Stimulated activated CD4-positive, alpha-beta T cell treated with anti-CD3 and anti-CD28 coated beads, Interleukin-1b, Interleukin-23, amount 100 ng/mL, for 4 hours (primary cell): ENCODE measurements at regions not wholly inside any gene's neighbourhood (a gene's known extent, or its start where the extent isn't known, plus 50 kb on each side); places are given as distances from the start of the nearest gene placed in this dataset.
"Not testable (repeated sequence)": the region's sequence is repeated elsewhere in the genome, so short reads cannot be mapped to it uniquely, and the experiment has no call there.

Source experiments
- DNase-seq, 2 donors: peaks; one replicate each; pipeline ENCODE4 v3.0.0-alpha.2; 2020; ENCODE audit warnings: low read depth in 2 of 2

GRCh38 chrX:55142206-55142918 is 53.5 kb downstream of the PAGE2 start:
- no peak for DNase-seq

- no peak for DNase-seq
Observed at GRCh38 chrX:55142919-55143310, 54.1 kb downstream of the PAGE2 start.

GRCh38 chrX:55143621-55144020 is 54.8 kb downstream of the PAGE2 start:
- no peak for DNase-seq

GRCh38 chrX:55144697-55145096 is 55.9 kb downstream of the PAGE2 start:
- no peak for DNase-seq

- DNase-seq, result no peak
Observed at GRCh38 chrX:55149242-55149641, 60.4 kb downstream of the PAGE2 start.

GRCh38 chrX:55151199-55151598 is 62.4 kb downstream of the PAGE2 start:
- no peak for DNase-seq

- DNase-seq, result no peak
Observed at GRCh38 chrX:55159551-55159950, 60.6 kb upstream of the PAGE5 start.

GRCh38 chrX:55160685-55161552 is 59.2 kb upstream of the PAGE5 start:
- peak; percentile 72 to 81 for DNase-seq

- no peak for DNase-seq
Observed at GRCh38 chrX:55161581-55161980, 58.6 kb upstream of the PAGE5 start.

GRCh38 chrX:55163171-55163570 is 57.0 kb upstream of the PAGE5 start:
- DNase-seq, result no peak

GRCh38 chrX:55165026-55165425 is 55.1 kb upstream of the PAGE5 start:
- not testable (repeated sequence) for DNase-seq

- no peak for DNase-seq
Observed at GRCh38 chrX:55167124-55167803, 52.9 kb upstream of the PAGE5 start.

- no peak for DNase-seq
Observed at GRCh38 chrX:55167901-55168300, 52.2 kb upstream of the PAGE5 start.

- no peak for DNase-seq
Observed at GRCh38 chrX:55169782-55170181, 50.4 kb upstream of the PAGE5 start.
